ENCODE measurements at regions not wholly inside any gene's neighbourhood (a gene's known extent, or its start where the extent isn't known, plus 50 kb on each side); places are given as distances from the start of the nearest gene placed in this dataset.

GRCh38 chr6:167497428-167498056, 172.7 kb downstream of the TTLL2 start (continued):
- 0 out of 2 replicates have a peak, but pooled peaks have one; percentile 50 for TF ChIP-seq TOE1 (CRISPR knock-in tag; IDR thresholded peaks at IDR 0.05)
- no peak for TF ChIP-seq NCOA1 (CRISPR knock-in tag; IDR thresholded peaks at IDR 0.05)
- peak; percentile 37; the same call in 1 of the 2 replicates for TF ChIP-seq SMYD3 (CRISPR knock-in tag; IDR thresholded peaks at IDR 0.05)
- TF ChIP-seq ZNF160 (CRISPR knock-in tag; IDR thresholded peaks at IDR 0.05), result no peak
- no peak for TF ChIP-seq ATF7 (IDR thresholded peaks at IDR 0.05)
- TF ChIP-seq ATF7 (CRISPR knock-in tag; IDR thresholded peaks at IDR 0.05), result no peak
- no peak for TF ChIP-seq HNRNPK (IDR thresholded peaks at IDR 0.05; ENCODE audit: low read depth, low read length, poor library complexity, severe bottlenecking)
- TF ChIP-seq HMGA1 (CRISPR knock-in tag; conservative IDR thresholded peaks at IDR 0.05), result no peak
- TF ChIP-seq MLLT10 (CRISPR knock-in tag; IDR thresholded peaks at IDR 0.05), result no peak
- 0 out of 2 replicates have a peak, but pooled peaks have one; percentile 36 for TF ChIP-seq CBX5 (CRISPR knock-in tag; IDR thresholded peaks at IDR 0.05; ENCODE audit: borderline replicate concordance)
- TF ChIP-seq GABPA (IDR thresholded peaks at IDR 0.05; ENCODE audit: low read depth, low read length), result no peak
- TF ChIP-seq GABPA (CRISPR knock-in tag; IDR thresholded peaks at IDR 0.05; ENCODE audit: low read depth), result no peak
- no peak for TF ChIP-seq TBX3 (IDR thresholded peaks at IDR 0.05; ENCODE audit: borderline replicate concordance)
- 0 out of 2 replicates have a peak, but pooled peaks have one; percentile 38 for TF ChIP-seq RFXANK (CRISPR knock-in tag; IDR thresholded peaks at IDR 0.05)
- no peak for TF ChIP-seq LCORL (IDR thresholded peaks at IDR 0.05)
- TF ChIP-seq LCORL (CRISPR knock-in tag; IDR thresholded peaks at IDR 0.05), result peak; percentile 64; the same call in 1 of the 2 replicates
- TF ChIP-seq ZNF121 (CRISPR knock-in tag; IDR thresholded peaks at IDR 0.05), result no peak
- TF ChIP-seq SMC3 (IDR thresholded peaks at IDR 0.05; ENCODE audit: low read length), result no peak
- no peak for TF ChIP-seq ZNF18 (CRISPR knock-in tag; IDR thresholded peaks at IDR 0.05; ENCODE audit: insufficient replicate concordance)
- no peak for TF ChIP-seq ZNF253 (CRISPR knock-in tag; IDR thresholded peaks at IDR 0.05; ENCODE audit: borderline replicate concordance)
- no peak for TF ChIP-seq ZNF256 (CRISPR knock-in tag; conservative IDR thresholded peaks at IDR 0.05)
- peak; percentile 62; the same call in 1 of the 2 replicates for TF ChIP-seq MXD4 (CRISPR knock-in tag; IDR thresholded peaks at IDR 0.05)
- no peak for TF ChIP-seq ZNF17 (CRISPR knock-in tag; IDR thresholded peaks at IDR 0.05)
- 0 out of 2 replicates have a peak, but pooled peaks have one; percentile 50 for TF ChIP-seq ZNF44 (CRISPR knock-in tag; IDR thresholded peaks at IDR 0.05)
- TF ChIP-seq, protein P1, sequence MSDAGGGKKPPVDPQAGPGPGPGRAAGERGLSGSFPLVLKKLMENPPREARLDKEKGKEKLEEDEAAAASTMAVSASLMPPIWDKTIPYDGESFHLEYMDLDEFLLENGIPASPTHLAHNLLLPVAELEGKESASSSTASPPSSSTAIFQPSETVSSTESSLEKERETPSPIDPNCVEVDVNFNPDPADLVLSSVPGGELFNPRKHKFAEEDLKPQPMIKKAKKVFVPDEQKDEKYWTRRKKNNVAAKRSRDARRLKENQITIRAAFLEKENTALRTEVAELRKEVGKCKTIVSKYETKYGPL (CRISPR knock-in tag; IDR thresholded peaks at IDR 0.05), result no peak
- TF ChIP-seq ZBTB4 (CRISPR knock-in tag; IDR thresholded peaks at IDR 0.05; ENCODE audit: borderline replicate concordance), result 0 out of 2 replicates have a peak, but pooled peaks have one; percentile 62
- TF ChIP-seq, protein P2, sequence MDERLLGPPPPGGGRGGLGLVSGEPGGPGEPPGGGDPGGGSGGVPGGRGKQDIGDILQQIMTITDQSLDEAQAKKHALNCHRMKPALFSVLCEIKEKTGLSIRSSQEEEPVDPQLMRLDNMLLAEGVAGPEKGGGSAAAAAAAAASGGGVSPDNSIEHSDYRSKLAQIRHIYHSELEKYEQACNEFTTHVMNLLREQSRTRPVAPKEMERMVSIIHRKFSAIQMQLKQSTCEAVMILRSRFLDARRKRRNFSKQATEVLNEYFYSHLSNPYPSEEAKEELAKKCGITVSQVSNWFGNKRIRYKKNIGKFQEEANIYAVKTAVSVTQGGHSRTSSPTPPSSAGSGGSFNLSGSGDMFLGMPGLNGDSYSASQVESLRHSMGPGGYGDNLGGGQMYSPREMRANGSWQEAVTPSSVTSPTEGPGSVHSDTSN (CRISPR knock-in tag; IDR thresholded peaks at IDR 0.05), result no peak
